NCI-H1436 (cell line): ENCODE measurements at regions not wholly inside any gene's neighbourhood (a gene's known extent, or its start where the extent isn't known, plus 50 kb on each side); places are given as distances from the start of the nearest gene placed in this dataset.
A peak's percentile ranks its signal among the peaks of the same experiment; 100 is the strongest.

Source experiments
- DNase-seq: peaks from one replicate; lab custom pipeline; 2025; lab: John Stamatoyannopoulos, UW

DNA sequence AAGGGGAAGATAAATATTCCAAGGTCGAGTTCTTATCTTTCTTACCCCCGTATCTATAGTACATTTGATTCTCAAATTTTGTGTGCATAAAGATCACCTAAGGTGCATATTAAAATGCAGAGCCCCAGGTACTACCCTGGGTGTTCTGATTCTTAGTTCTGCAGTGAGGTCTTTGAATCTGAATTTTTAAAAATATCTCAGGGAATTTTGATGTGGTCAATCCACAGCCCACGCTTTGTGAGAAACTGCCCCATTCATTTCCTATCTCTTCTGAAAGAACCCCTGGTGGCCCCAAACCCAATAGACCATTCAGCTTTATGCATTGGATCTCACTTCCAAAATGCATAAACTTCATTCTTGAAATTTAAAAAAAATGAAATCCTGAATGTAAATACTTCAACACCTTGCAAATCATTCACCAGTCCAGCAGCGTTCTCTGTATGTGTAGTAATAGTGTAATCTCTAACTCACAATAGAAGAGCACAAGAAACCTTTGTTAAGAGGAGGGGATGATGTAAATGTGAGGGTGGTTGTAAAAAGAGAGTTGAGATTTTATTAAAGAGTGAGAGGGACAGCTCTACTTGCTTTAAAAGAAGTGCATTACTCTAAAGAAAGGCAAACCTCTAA lies 108.8 kb upstream of the ZP4 start:
- no peak for DNase-seq

GRCh38 chr1:237998581-237998980 lies 107.9 kb upstream of the ZP4 start:
- DNase-seq, result no peak

GRCh38 chr1:237983496-237983895 lies 92.8 kb upstream of the ZP4 start:
- no peak for DNase-seq

DNA sequence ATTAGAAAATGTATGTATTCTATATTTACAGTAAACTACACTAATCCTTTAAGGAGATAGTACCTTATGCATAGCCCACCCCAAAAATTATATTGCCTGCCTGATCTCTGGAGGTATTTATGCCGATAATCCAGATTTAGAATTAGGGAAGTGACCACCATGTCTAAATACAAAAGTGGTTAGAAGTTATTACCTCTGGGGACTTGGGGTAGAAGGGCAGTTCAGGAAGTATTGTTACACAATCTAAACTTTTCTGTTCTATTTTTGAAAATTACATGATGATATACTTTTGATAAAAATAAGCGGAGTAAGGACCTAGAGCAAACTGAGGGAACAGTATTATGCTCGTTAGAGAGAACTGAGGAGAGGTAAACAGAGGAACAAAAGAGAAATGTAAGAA lies 90.5 kb upstream of the ZP4 start:
- DNase-seq, result no peak

- no peak for DNase-seq
Measured at GRCh38 chr1:237976331-237976730, 85.6 kb upstream of the ZP4 start.

- no peak for DNase-seq
Measured at GRCh38 chr1:237975903-237976302, 85.2 kb upstream of the ZP4 start.

GRCh38 chr1:237975376-237975775 lies 84.7 kb upstream of the ZP4 start:
- DNase-seq, result no peak

- DNase-seq, result peak; percentile 43
Measured at GRCh38 chr1:237972186-237972585, 81.5 kb upstream of the ZP4 start.

DNA sequence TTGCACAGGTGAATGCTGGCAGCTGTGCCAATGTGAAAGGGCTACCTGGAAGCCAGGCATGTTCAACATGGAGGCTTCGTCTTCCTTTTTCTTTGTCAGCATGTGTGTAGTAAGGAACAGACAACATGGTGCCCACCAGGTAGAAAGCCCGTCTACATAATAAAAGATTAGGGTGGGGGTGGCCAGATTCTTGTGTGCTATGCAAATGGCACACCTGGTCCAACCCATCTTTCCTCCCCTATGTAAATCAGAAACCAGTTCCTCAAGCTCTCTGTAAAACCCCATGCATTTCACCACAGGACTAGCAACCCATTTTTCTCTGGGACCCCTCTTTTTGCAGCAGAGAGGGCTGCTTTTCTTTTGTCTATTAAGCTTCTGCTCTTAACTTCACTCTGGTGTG lies 72.3 kb upstream of the ZP4 start:
- DNase-seq, result no peak

DNA sequence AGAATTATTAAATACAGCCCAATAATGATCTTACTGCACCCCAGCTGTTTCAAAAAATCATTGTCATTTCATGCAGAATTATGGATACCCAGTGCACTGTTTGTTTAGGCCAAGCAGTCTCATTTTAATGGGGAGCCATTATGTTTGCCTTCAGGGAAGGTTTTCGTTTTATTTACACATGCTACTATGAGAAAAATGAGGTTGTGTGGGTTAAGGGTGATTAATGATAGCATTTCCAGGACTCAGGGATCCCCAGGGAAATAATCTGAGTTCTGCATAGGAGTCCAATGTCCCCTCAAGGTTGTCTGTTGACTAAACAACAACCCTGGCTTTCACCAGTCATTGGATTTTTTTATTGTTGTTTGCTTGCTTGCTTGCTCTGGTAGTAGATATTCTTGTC lies 71.0 kb upstream of the ZP4 start:
- peak; percentile 56 for DNase-seq

- no peak for DNase-seq
Measured at GRCh38 chr1:237959838-237960237, 69.1 kb upstream of the ZP4 start.

GRCh38 chr1:237953238-237953637 lies 62.5 kb upstream of the ZP4 start:
- no peak for DNase-seq
